Neural progenitor cell (in vitro differentiated cells): ENCODE measurements at regions not wholly inside any gene's neighbourhood (a gene's known extent, or its start where the extent isn't known, plus 50 kb on each side); places are given as distances from the start of the nearest gene placed in this dataset.
"Not testable (repeated sequence)": the region's sequence is repeated elsewhere in the genome, so short reads cannot be mapped to it uniquely, and the experiment has no call there.

Experiments used
- DNase-seq: peaks from one replicate; pipeline ENCODE4 v3.0.0-alpha.2; 2016; ENCODE audit warnings: low spot score
- H2AFZ ChIP-seq: fragments of 200-600 bp; sonication (generic); replicated peaks from 2 replicates; pipeline ENCODE4 v1.6.1; 2016; ENCODE audit warnings: antibody characterized with exemption
- H3F3A ChIP-seq: fragments of 200-600 bp; sonication (generic); 2 replicates; pipeline ENCODE4 v1.6.1; 2016; ENCODE audit warnings: antibody characterized with exemption, low read depth
- H3K27ac ChIP-seq: fragments of 200-600 bp; sonication (generic); 2 replicates; pipeline ENCODE4 v1.5.1; 2016; ENCODE audit warnings: mild to moderate bottlenecking
- H3K27me3 ChIP-seq: fragments of 200-600 bp; sonication (generic); 2 replicates; pipeline ENCODE4 v1.6.1; 2016; ENCODE audit warnings: mild to moderate bottlenecking, moderate library complexity
- H3K36me3 ChIP-seq: fragments of 200-600 bp; sonication (generic); 2 replicates; pipeline ENCODE4 v1.5.1; 2016
- H3K4me1 ChIP-seq: fragments of 200-600 bp; sonication (generic); 2 replicates; pipeline ENCODE4 v1.6.1; 2016; ENCODE audit warnings: mixed run types
- H3K4me2 ChIP-seq: fragments of 200-600 bp; sonication (generic); 2 replicates; pipeline ENCODE4 v1.6.1; 2016
- H3K4me3 ChIP-seq: fragments of 200-600 bp; sonication (generic); 2 replicates; pipeline ENCODE4 v1.5.1; 2016
- H3K79me2 ChIP-seq: fragments of 200-600 bp; sonication (generic); 2 replicates; pipeline ENCODE4 v1.6.1; 2016; ENCODE audit warnings: low read depth
- H3K9ac ChIP-seq: fragments of 200-600 bp; sonication (generic); 2 replicates; pipeline ENCODE4 v1.6.1; 2016
- H3K9me3 ChIP-seq: fragments of 200-600 bp; sonication (generic); 2 replicates; pipeline ENCODE4 v1.5.1; 2016; ENCODE audit warnings: low read depth
- H4K20me1 ChIP-seq: fragments of 200-600 bp; sonication (generic); 2 replicates; pipeline ENCODE4 v1.6.1; 2016; ENCODE audit warnings: low read depth
- H3K27ac Mint-ChIP-seq: 3 replicates; pipeline ENCODE4 v1.8.0; 2021; ENCODE audit warnings: mixed read lengths
- H3K27me3 Mint-ChIP-seq: 2 replicates; pipeline ENCODE4 v1.8.0; 2022; ENCODE audit warnings: low read depth, mild to moderate bottlenecking, inconsistent platforms, moderate library complexity, mixed read lengths; ENCODE audit not compliant: insufficient read depth
- H3K36me3 Mint-ChIP-seq: 3 replicates; pipeline ENCODE4 v1.8.0; 2021; ENCODE audit warnings: mixed read lengths
- H3K4me1 Mint-ChIP-seq: 3 replicates; pipeline ENCODE4 v1.8.0; 2021; ENCODE audit warnings: mixed read lengths
- H3K4me3 Mint-ChIP-seq: 3 replicates; pipeline ENCODE4 v1.8.0; 2021; ENCODE audit warnings: mild to moderate bottlenecking, moderate library complexity, mixed read lengths
- H3K9me3 Mint-ChIP-seq: 3 replicates; pipeline ENCODE4 v1.8.0; 2020; ENCODE audit warnings: mixed read lengths
- EZH2 ChIP-seq: fragments of 200-600 bp; sonication (generic); IDR thresholded peaks from 2 replicates; pipeline ENCODE4 v1.6.1; 2017; ENCODE audit warnings: antibody characterized with exemption, mild to moderate bottlenecking, moderate library complexity
- EZH2phosphoT487 ChIP-seq: fragments of 200-600 bp; sonication (generic); IDR thresholded peaks from 2 replicates; pipeline ENCODE4 v1.6.1; 2017; ENCODE audit warnings: antibody characterized with exemption
- TF ChIP-seq, protein P1 (sequence below): fragments of 200-600 bp; sonication (generic); IDR thresholded peaks from 2 replicates; pipeline ENCODE4 v1.5.1; 2017; ENCODE audit warnings: antibody characterized with exemption, mild to moderate bottlenecking

DNA sequence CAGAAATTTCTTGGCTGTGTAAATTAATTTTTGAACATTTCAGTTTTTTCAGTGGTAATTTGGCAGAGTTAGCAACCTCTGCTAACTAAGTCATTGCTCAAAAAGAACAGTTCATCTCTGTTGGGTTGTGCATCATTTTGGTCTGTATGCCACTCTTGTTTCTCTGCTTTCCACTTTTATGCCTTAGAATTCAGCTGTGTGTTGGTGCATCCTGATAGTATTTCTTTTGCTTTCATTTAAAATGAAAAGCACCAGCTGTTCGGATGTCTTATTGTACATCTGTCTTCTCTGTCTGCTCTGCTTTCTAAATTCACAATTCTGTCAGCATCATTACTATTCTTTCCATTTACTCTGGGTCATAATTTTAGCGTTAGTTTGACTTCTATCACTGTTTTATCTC is 388.2 kb upstream of the NDST4 start:
- Histone ChIP-seq H3K4me1 (no peaks in the 10 kb centered on the region), H3K4me3 (no peak overlapping the region), H3F3A (no peaks in the 10 kb centered on the region), H4K20me1 (no peaks in the 10 kb centered on the region), H3K27ac (no peak overlapping the region), H3K9me3 (no peaks in the 10 kb centered on the region), H3K36me3 (no peaks in the 10 kb centered on the region), H2AFZ (peak overlapping the region; percentile 9), H3K4me2 (no peak overlapping the region), H3K79me2 (no peaks in the 10 kb centered on the region), H3K27me3 (no peaks in the 10 kb centered on the region), H3K9ac (no peak overlapping the region)
- Mint-ChIP-seq H3K9me3 (no peaks in the 10 kb centered on the region), H3K36me3 (no peaks in the 10 kb centered on the region), H3K27ac (no peak overlapping the region), H3K4me3 (no peak overlapping the region), H3K27me3 (peaks cover 3% of the 10 kb centered on the region), H3K4me1 (no peaks in the 10 kb centered on the region)
- no peak for DNase-seq
- TF ChIP-seq EZH2 = no peak
- TF ChIP-seq EZH2phosphoT487 = no peak
- TF ChIP-seq, protein P1, sequence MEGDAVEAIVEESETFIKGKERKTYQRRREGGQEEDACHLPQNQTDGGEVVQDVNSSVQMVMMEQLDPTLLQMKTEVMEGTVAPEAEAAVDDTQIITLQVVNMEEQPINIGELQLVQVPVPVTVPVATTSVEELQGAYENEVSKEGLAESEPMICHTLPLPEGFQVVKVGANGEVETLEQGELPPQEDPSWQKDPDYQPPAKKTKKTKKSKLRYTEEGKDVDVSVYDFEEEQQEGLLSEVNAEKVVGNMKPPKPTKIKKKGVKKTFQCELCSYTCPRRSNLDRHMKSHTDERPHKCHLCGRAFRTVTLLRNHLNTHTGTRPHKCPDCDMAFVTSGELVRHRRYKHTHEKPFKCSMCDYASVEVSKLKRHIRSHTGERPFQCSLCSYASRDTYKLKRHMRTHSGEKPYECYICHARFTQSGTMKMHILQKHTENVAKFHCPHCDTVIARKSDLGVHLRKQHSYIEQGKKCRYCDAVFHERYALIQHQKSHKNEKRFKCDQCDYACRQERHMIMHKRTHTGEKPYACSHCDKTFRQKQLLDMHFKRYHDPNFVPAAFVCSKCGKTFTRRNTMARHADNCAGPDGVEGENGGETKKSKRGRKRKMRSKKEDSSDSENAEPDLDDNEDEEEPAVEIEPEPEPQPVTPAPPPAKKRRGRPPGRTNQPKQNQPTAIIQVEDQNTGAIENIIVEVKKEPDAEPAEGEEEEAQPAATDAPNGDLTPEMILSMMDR = no peak

DNA sequence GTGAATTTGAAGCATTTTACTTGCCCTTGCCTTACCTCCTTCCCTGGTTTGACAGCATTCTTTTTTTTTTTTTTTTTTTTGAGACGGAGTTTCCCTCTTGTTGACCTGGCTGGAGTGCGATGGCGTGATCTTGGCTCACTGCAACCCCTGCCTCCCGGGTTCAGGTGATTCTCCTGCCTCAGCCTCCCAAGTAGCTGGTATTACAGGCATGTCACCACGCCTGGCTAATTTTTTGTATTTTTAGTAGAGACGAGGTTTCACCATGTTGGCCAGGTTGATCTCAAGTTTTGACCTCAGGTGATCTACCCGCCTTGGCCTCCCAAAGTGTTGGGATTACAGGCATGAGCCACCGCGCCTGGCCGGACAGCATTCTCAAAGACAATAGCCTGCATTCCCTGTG is 380.4 kb upstream of the NDST4 start:
- not testable (repeated sequence) for H3K27me3 Mint-ChIP-seq, DNase-seq, H2AFZ ChIP-seq

DNA sequence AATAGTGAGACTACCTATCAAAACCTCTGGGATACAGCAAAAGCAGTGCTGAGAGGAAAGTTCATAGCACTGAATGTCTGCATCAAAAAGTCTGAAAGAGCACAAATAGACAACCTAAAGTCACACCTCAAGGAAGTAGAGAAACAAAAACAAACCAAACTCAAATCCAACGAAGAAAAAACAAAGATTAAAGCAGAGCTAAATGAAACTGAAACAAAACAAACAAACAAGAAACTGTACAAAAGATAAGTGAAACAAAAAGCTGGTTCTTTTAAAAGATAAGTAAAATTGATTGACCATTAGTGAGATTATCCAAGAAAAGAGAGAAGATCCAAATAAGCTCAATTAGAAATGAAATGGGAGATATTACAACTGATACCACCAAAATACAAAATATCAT is 378.3 kb upstream of the NDST4 start:
- H3K9me3 Mint-ChIP-seq = peaks cover 15% of the 10 kb centered on the region
- Histone ChIP-seq H3K4me1 (peaks cover 5% of the 10 kb centered on the region), H3K4me2 (no peak overlapping the region), H3K36me3 (no peaks in the 10 kb centered on the region), H3K4me3 (no peak overlapping the region), H3K27ac (no peak overlapping the region), H3K9ac (no peak overlapping the region), H3K9me3 (no peaks in the 10 kb centered on the region), H2AFZ (no peak overlapping the region), H3K79me2 (no peaks in the 10 kb centered on the region), H4K20me1 (no peaks in the 10 kb centered on the region), H3K27me3 (no peaks in the 10 kb centered on the region), H3F3A (no peaks in the 10 kb centered on the region)
- no peaks in the 10 kb centered on the region for H3K27me3 Mint-ChIP-seq
- H3K4me1 Mint-ChIP-seq = no peaks in the 10 kb centered on the region
- H3K4me3 Mint-ChIP-seq = no peak overlapping the region
- DNase-seq = no peak
- TF ChIP-seq, protein P1 = no peak
- no peak for TF ChIP-seq EZH2phosphoT487
- H3K27ac Mint-ChIP-seq = no peak overlapping the region
- H3K36me3 Mint-ChIP-seq = peaks cover 2% of the 10 kb centered on the region

More for the DNA sequence above, 380.4 kb upstream of the NDST4 start:
- peaks cover 15% of the 10 kb centered on the region for H3K9me3 Mint-ChIP-seq
- not testable (repeated sequence) for H3K4me3 Mint-ChIP-seq, H3K9ac ChIP-seq, H3K4me3 ChIP-seq, H3K4me1 Mint-ChIP-seq, H3K27ac ChIP-seq, H3K36me3 Mint-ChIP-seq, H3K79me2 ChIP-seq, H3K4me1 ChIP-seq, H3K27me3 ChIP-seq, H3K9me3 ChIP-seq, H4K20me1 ChIP-seq, H3F3A ChIP-seq, H3K27ac Mint-ChIP-seq, H3K4me2 ChIP-seq, H3K36me3 ChIP-seq

DNA sequence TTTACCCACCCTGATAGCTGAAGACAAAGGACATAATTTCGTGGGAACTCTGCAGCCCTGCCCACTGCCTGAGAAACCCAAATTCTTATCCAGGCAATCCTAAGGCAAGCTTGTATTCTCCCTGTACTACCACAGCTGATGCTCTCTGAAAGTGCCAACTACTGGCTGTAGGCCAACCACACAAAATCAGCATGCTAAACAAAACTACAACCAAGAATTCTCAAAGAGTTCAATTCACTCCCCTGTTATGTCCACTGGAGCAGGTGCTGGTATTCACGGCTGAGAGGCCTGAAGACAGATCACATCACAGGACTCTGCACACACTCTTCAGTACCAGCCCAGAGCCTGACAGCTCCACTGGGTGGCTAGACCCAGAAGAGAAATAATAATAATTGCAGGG is 375.9 kb upstream of the NDST4 start:
- no peak for DNase-seq
- Histone ChIP-seq H3F3A (no peaks in the 10 kb centered on the region), H3K36me3 (no peaks in the 10 kb centered on the region), H3K79me2 (no peaks in the 10 kb centered on the region), H4K20me1 (no peaks in the 10 kb centered on the region), H3K4me3 (no peak overlapping the region), H3K9ac (no peak overlapping the region), H3K4me2 (no peak overlapping the region), H3K27me3 (no peaks in the 10 kb centered on the region), H3K9me3 (no peaks in the 10 kb centered on the region), H2AFZ (no peak overlapping the region), H3K4me1 (peaks cover 4% of the 10 kb centered on the region), H3K27ac (no peak overlapping the region)
- H3K9me3 Mint-ChIP-seq = peaks cover 3% of the 10 kb centered on the region
- H3K27ac Mint-ChIP-seq = no peak overlapping the region
- H3K4me3 Mint-ChIP-seq = no peak overlapping the region
- no peaks in the 10 kb centered on the region for H3K36me3 Mint-ChIP-seq
- H3K27me3 Mint-ChIP-seq = no peaks in the 10 kb centered on the region
- TF ChIP-seq, protein P1 = no peak
- TF ChIP-seq EZH2 = no peak
- no peak for TF ChIP-seq EZH2phosphoT487
- no peaks in the 10 kb centered on the region for H3K4me1 Mint-ChIP-seq
